A673 (cell line): ENCODE measurements at regions not wholly inside any gene's neighbourhood (a gene's known extent, or its start where the extent isn't known, plus 50 kb on each side); places are given as distances from the start of the nearest gene placed in this dataset.

ENCODE experiments used
- BruUV-seq: library from RNA; stranded (reverse); fragments of 400-500 nt; replicated peaks from 2 replicates; lab custom pipeline; 2021; lab: Mats Ljungman, UMichigan
- CTCF ChIA-PET: fragments of 300-600 bp; sonication (Branson Sonifier 250); formaldehyde crosslinking; loops from one replicate; lab custom pipeline; 2022; ENCODE audit warnings: antibody characterized with exemption; lab: Charles Lee
- POLR2A ChIA-PET: fragments of 300-600 bp; sonication (Branson Sonifier 250); formaldehyde crosslinking; loops from one replicate; lab custom pipeline; 2022; ENCODE audit warnings: antibody characterized with exemption; ENCODE audit not compliant: low non-redundant PET; lab: Charles Lee
- DNase-seq: peaks from one replicate; pipeline ENCODE4 v3.0.0-alpha.2; 2015; ENCODE audit warnings: low spot score
- H3K27ac ChIP-seq: fragments of 200-600 bp; sonication (generic); 2 replicates; pipeline ENCODE4 v1.5.1; 2016; ENCODE audit warnings: mixed run types, low read depth, mild to moderate bottlenecking, mixed read lengths, antibody characterized with exemption, low read length; ENCODE audit not compliant: poor library complexity, severe bottlenecking
- H3K27me3 ChIP-seq: fragments of 200-600 bp; sonication (generic); replicated peaks from 2 replicates; pipeline ENCODE4 v1.6.1; 2017; ENCODE audit warnings: mixed run types, low read depth, mild to moderate bottlenecking, mixed read lengths, antibody characterized with exemption, low read length; ENCODE audit not compliant: insufficient read depth, poor library complexity
- H3K36me3 ChIP-seq: fragments of 200-600 bp; sonication (generic); 2 replicates; pipeline ENCODE4 v1.6.1; 2016; ENCODE audit warnings: mixed run types, mild to moderate bottlenecking, mixed read lengths, antibody characterized with exemption, low read length; ENCODE audit not compliant: insufficient read depth, poor library complexity, severe bottlenecking
- H3K4me1 ChIP-seq: fragments of 200-600 bp; sonication (generic); 2 replicates; pipeline ENCODE4 v1.6.1; 2017; ENCODE audit warnings: mixed run types, mild to moderate bottlenecking, mixed read lengths, antibody characterized with exemption, low read length; ENCODE audit not compliant: insufficient read depth, poor library complexity, severe bottlenecking
- H3K4me3 ChIP-seq: fragments of 200-600 bp; sonication (generic); 2 replicates; pipeline ENCODE4 v1.5.1; 2016; ENCODE audit warnings: low read depth, mixed run types, mild to moderate bottlenecking, mixed read lengths, low read length; ENCODE audit not compliant: poor library complexity, severe bottlenecking
- H3K9me3 ChIP-seq: fragments of 200-600 bp; sonication (generic); 2 replicates; pipeline ENCODE4 v1.6.1; 2016; ENCODE audit warnings: mixed run types, low read depth, mild to moderate bottlenecking, mixed read lengths, antibody characterized with exemption, low read length; ENCODE audit not compliant: poor library complexity, severe bottlenecking
- EZH2 ChIP-seq: fragments of 200-600 bp; sonication (generic); IDR thresholded peaks from 2 replicates; pipeline ENCODE4 v1.6.1; 2017; ENCODE audit warnings: borderline replicate concordance, low read depth, mild to moderate bottlenecking, mixed read lengths, antibody characterized with exemption, low read length; ENCODE audit not compliant: poor library complexity, severe bottlenecking
- intact Hi-C: fragments of 100-400 bp; cut with micrococcal nuclease; formaldehyde crosslinking; loops from one replicate; pipeline ENCODE4 v1.10.0; 2022; ENCODE audit not compliant: unreplicated experiment
- TF ChIP-seq, protein P1 (sequence below): fragments of 300-800, 200-600 bp; sonication (generic); conservative IDR thresholded peaks from 2 replicates; pipeline ENCODE4 v1.5.1; 2017; ENCODE audit warnings: low read depth, mild to moderate bottlenecking, antibody characterized with exemption, low read length, moderate library complexity, mixed read lengths

- Histone ChIP-seq H3K36me3 (no peaks in the 10 kb centered on the region), H3K27ac (no peak overlapping the region), H3K4me3 (no peak overlapping the region), H3K9me3 (no peaks in the 10 kb centered on the region), H3K4me1 (no peaks in the 10 kb centered on the region), H3K27me3 (no peaks in the 10 kb centered on the region)
- BruUV-seq = no TSS peak
- ChIA-PET POLR2A (no interaction called here), CTCF (no interaction called here)
- intact Hi-C loops = loop anchor here (10.0 kb wide), 1 partner anchor 176 kb away; no protein-coding TSS in a partner anchor
- DNase-seq = no peak
- TF ChIP-seq EZH2 = no peak
- TF ChIP-seq, protein P1, sequence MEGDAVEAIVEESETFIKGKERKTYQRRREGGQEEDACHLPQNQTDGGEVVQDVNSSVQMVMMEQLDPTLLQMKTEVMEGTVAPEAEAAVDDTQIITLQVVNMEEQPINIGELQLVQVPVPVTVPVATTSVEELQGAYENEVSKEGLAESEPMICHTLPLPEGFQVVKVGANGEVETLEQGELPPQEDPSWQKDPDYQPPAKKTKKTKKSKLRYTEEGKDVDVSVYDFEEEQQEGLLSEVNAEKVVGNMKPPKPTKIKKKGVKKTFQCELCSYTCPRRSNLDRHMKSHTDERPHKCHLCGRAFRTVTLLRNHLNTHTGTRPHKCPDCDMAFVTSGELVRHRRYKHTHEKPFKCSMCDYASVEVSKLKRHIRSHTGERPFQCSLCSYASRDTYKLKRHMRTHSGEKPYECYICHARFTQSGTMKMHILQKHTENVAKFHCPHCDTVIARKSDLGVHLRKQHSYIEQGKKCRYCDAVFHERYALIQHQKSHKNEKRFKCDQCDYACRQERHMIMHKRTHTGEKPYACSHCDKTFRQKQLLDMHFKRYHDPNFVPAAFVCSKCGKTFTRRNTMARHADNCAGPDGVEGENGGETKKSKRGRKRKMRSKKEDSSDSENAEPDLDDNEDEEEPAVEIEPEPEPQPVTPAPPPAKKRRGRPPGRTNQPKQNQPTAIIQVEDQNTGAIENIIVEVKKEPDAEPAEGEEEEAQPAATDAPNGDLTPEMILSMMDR = no peak
Measured at GRCh38 chr7:145030754-145031153, 194.9 kb upstream of the TPK1 start.

DNA sequence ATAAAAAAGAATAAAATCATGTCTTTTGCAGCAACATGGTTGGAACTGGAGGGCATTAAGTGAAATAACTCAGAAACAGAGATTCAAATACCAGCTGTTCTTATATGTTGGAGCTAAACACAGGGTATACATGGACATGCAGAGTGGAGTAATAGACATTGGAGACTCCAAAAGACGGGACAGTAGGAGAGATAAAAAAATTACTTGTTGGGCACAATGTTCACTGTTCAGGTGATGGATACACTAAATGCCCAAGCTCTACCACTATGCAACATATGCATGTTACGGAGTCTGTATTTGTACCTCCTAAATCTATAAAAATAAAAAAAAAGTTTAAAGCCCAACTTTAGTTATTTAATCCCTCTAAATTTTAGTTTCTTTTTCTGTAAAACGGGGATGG, 184.6 kb upstream of the TPK1 start:
- CTCF ChIA-PET = no interaction called here
- no TSS peak for BruUV-seq
- H3K27ac ChIP-seq = no peak overlapping the region

GRCh38 chr7:145016068-145016467, 180.2 kb upstream of the TPK1 start:
- intact Hi-C loops = no loop called here
- DNase-seq = no peak
- POLR2A ChIA-PET = no interaction called here
- H3K4me3 ChIP-seq = no peak overlapping the region
- H3K4me1 ChIP-seq = no peaks in the 10 kb centered on the region
- no peaks in the 10 kb centered on the region for H3K9me3 ChIP-seq
- TF ChIP-seq, protein P1 = no peak; the same call in 1 of the 2 replicates
- no peak for TF ChIP-seq EZH2
- no peaks in the 10 kb centered on the region for H3K27me3 ChIP-seq
- CTCF ChIA-PET = no interaction called here
- H3K36me3 ChIP-seq = no peaks in the 10 kb centered on the region
- BruUV-seq = no TSS peak
- no peak overlapping the region for H3K27ac ChIP-seq

More for the DNA sequence above, 184.6 kb upstream of the TPK1 start:
- POLR2A ChIA-PET = no interaction called here
- TF ChIP-seq, protein P1 = no peak
- TF ChIP-seq EZH2 = no peak
- H3K9me3 ChIP-seq = no peaks in the 10 kb centered on the region
- no peaks in the 10 kb centered on the region for H3K4me1 ChIP-seq
- no peaks in the 10 kb centered on the region for H3K27me3 ChIP-seq
- no peaks in the 10 kb centered on the region for H3K36me3 ChIP-seq
- intact Hi-C loops = no loop called here
- no peak for DNase-seq
- no peak overlapping the region for H3K4me3 ChIP-seq
